HG03469 (cell line): ENCODE measurements at regions not wholly inside any gene's neighbourhood (a gene's known extent, or its start where the extent isn't known, plus 50 kb on each side); places are given as distances from the start of the nearest gene placed in this dataset.

Experiments used
- ATAC-seq: cut with Tn5 transposase; IDR thresholded peaks from one replicate; pipeline ENCODE4 v1.9.1; 2021; ENCODE audit warnings: mild to moderate bottlenecking, moderate library complexity, moderate number of reproducible peaks; ENCODE audit not compliant: unreplicated experiment

- ATAC-seq = peak; percentile 91
Observed at GRCh38 chr11:88231894-88232482, 56.7 kb upstream of the RAB38 start.

- ATAC-seq = no peak
Observed at GRCh38 chr11:88229303-88229702, 54.1 kb upstream of the RAB38 start.
